IPS DF 4.7 (cell line): ENCODE measurements at regions not wholly inside any gene's neighbourhood (a gene's known extent, or its start where the extent isn't known, plus 50 kb on each side); places are given as distances from the start of the nearest gene placed in this dataset.

Experiments
- DNase-seq: peaks from one replicate; pipeline ENCODE4 v3.0.0-alpha.2; 2013; ENCODE audit warnings: low spot score; ENCODE audit errors: extremely low read depth

DNA sequence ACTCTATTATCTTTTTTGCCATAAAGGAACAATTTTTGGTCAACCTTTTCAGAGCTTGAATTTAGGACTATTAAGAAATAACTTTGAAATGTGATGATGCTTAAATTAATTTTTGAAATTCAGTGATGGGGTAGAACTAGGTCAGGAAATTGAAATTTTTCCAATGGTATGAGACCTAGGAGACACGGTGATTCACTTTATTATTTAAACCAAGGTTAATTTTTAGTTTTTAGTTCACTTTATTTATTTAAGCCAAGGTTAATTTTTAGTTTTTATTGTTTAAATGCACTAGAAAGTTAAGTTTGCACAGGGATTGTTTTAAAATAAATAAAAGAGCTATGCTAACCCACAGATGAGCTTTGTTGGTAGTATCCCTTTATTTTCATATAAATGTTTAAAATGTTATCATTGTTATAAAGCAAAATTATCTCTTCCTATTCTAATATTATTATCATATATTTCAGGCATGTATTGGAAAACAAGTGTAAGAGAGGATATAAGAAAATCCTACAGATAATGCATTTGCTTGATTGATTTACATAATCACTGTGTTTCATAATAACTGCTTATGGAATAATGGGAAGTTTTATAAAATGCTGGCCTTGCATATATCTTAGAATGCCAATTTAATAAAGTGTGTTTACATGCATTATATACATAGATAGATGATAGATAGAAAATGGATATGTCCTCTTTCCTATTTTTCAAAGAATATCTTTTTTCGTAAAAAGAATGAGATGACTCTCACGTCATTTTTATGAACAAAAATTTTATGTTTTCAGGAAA lies 163.6 kb downstream of the HGF start:
- no peak for DNase-seq

DNA sequence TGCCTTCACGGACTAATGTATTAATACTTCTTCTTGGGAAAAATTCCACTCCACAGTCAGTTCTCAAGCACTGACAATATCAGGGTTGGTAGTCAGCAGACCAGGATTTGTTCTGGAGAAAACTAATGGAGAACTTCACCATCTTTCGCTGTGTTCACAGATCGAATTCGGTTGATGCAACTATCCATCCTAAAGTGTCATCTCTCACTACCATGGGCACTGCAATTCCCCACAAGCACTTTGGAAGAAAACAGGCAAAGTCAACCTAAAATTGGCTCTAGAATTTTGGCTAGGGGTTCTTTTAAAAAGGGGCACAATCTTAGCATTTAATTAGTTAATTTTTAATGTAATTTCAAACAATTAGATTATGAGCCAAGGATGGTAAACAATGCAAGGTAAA lies 164.4 kb downstream of the HGF start:
- DNase-seq = no peak

DNA sequence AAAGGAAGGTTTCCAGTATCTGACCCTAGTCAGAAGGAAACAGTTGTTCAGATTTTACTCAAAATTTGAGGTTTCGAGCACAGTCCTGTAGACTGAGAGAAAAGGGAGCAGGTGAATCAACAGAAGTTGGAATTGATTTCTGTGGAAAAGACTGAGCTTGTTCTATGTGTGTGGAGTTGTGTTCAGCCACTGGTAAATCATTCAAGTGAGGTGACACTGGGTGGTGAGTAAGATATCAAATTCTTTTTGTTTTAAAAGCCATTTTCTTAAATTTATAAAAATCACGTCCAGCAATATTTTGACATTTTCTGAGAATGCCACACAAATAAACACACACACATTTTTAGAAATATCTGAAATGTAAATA lies 165.1 kb downstream of the HGF start:
- no peak for DNase-seq

DNA sequence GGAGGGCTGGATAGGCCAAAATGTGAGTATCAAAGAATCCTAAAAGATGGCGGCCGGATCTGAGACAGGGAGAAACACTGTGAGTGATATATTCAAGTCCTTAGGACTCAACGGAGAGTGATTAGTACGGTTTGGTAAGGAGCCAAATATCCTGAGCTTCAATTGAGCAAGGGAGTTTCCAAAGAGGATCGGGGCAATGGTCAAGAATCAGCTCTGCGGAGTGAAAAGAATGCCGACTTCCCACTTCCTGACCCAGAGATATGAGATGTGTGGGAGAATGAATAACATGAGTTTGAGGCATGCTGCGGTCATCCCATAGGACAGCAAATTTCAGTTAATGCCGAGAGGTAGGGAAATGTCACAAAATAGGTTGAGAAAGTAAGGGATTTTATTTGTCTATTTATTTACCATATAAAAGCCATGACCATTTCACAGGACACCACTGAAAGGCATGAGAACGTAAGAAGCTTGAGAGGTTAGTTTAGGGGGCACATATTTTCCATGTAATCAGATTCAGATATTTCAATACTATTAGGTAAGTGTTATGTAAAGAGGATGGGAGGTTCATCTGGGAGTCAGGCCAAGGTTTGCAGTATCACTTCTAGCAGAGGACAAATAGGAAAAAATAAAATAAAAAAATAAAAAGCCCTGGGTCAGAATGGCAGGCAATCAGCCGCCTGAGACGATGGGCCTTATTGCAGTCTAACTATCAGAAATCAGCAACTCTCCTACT lies 165.6 kb downstream of the HGF start:
- DNase-seq = no peak

DNA sequence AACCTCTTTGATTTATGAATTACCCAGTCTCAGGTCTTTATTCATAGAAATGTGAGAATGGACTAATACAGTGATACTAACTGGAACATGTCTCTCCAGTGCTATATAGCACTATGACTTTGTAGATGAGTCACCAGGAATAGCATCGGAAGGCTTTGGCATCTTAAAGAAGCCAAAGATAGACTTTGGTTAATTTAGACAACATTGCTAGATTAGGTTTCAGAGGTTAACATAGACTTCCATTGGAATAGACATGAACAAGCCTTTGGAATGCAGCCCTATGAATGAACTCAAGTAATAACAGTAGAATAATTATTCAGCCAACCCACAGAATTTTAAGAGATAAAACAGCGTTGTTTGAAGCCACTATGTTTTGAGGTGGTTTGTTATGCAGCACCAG lies 169.2 kb downstream of the HGF start:
- DNase-seq = no peak

DNA sequence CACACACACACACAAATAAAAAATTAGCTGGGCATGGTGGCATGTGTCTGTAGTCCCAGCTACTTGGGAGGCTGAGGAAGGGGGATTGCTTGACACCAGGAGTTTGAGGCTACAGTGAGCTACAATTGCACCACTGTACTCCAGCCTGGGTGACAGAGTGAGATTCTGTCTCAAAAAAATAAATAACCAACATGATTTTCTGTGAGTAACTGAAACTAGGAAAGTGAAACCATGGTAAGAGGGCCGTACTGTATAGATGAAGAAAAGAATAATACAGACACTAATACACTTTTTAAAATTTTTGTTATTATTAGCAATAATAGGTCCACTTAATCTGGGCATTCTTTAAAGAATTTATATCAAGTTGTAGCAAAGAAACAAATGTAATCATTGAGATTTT lies 170.9 kb downstream of the HGF start:
- DNase-seq = no peak

DNA sequence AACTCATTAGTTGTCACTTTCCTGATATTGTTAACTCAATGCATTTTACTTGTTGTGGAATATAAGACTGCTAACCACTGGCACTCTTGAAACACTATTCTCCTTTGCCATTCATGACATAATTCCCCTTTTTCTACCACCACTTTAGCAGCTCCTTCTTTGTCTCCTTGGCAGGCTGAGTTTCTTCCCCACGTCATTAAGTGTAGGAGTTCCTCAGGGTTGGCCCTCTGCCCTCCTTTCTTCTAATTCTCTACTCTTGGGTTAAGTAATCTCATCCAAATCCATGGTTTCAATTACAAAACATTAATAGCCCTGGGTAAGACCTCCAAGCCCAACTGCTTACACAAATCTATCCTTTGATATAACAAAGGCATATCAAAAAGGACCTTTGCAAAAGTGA lies 175.1 kb downstream of the HGF start:
- DNase-seq = no peak

DNA sequence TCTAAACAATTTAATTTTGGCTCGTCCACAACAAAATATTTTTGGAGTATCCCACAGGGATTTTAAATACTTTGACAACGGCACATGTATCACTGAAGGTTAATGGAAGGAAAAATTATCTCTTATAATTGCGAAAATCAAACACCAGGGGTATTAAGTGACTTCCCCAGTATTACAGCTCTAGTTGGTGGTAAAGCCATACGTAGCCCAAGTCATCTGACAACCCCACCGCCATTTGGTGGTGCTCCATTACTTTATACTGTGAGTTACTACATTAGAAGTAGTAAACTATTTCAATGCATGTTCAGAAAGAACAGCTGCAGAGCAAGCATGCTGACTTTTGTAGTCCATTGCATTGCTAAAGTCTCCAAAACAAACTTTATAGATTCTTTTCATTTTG lies 179.7 kb downstream of the HGF start:
- DNase-seq = no peak

DNA sequence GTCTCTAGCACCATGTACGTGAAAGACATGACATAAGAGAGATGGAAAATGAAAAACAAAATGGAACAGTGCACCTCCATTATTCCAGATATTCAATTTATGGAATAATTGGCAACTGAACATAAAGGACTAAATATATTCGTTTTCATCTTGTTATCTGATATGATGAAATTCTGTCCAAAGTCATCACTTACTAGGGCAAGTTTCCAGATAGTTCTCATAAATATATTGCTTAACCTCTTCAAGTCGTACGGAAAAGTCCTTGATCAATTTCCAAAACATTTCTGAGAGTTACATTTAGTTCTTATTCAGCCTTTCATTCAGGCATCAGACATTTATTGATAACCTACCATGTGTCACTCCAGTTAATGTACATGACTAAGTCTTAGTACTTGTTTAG lies 185.2 kb downstream of the HGF start:
- DNase-seq = no peak

DNA sequence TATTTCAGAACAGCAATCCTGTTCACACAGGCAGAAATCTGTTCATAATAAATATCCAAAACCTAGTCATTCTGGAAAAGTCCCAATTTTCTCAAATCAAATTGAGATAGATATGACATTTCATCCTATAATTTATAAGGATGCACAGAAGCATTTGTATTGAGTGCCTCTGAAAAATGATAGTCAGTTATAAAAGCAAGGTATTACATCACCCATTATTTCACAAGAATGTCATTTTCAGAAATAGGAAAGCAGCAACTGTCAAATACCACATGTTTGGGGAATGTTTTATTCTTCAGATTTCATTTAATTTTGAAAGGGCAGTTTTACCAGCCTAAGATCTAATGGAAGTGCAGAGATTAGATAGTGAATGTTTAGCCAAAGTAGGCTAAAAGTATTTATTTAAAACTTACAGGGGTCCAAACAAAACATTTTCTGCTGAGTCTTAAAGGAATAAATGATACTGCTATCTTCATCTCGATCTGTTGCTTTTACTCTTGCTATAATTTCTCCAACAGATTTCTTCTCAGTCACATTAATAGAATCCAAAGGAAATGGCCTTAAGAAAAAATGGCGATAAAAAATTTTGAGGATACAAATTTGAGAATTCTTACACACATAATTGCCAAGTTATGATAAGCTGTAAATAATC lies 185.8 kb downstream of the HGF start:
- DNase-seq = no peak

DNA sequence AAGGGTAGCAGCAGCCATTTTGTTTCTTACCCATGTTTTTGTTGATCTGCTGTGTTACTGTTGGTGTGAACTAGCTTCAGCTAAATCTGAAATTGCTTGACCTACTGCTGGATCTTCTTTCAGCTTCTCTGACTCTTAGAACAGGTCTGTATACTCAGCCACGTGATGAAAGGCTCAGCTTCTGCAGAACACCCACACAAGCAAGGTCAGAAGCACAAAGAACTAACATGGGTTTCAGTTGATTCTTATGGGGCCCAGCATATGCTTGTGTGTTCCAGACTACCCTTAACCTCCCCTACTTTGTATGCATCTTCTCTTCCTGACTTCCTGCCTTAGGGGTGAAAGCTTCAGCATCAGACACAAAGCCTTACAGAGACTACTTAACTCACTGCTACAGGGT lies 186.8 kb downstream of the HGF start:
- DNase-seq = no peak

DNA sequence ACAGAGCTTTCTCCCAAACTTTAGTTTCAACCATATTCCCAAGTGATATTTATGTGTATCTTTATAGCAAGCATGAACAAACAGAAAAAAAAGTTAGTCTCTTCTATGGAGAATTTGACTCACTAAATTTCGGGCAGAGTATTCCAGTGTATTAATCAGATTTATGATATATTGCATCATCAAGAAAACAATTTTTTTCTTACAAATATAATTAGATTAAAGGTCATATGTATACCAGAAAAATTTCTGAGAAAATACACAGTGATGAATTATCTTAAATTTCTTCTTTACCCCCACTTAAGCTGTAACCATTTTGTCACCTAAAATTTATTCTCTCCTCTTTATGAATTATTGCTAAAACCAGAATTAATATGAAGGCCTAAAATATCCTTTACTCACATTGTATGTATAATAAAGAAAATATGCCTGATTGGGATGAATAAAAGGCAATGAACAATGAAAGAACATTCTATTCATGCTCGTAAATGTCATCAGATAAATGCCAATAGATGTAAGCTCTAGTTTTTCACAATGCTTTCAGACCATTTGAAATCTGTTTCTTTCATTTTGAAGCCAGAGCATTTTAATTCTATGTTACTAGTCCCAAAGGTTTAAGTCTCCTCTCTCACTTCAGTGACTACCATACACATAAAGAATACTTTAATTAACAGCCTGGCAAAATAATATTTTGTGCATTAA lies 192.1 kb downstream of the HGF start:
- DNase-seq = no peak

DNA sequence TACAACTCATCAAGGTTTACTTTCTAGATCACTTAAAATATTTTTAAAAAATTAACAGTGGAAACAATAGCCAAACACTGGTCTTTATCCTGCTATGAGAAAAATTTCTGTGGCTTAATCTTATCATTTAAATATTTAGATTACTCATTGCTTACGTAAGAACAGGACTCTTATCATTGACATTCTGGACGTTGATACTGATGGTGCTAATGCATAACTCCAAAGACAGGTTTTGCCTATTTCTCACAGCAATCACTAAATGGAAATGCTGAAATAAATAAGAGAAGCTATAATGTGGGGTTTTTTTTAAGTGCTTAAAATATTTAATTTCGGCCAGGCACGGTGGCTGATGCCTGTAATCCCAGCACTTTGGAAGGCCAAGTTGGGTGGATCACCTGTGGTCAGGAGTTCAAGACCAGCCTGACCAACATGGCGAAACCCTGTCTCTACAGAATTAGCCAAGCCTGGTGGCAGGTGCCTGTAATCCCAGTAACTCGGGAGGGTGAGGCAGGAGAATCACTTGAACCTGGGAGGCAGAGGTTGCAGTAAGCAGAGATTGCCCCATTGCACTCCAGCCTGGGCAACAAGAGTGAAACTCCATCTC lies 195.0 kb downstream of the HGF start:
- DNase-seq = no peak

DNA sequence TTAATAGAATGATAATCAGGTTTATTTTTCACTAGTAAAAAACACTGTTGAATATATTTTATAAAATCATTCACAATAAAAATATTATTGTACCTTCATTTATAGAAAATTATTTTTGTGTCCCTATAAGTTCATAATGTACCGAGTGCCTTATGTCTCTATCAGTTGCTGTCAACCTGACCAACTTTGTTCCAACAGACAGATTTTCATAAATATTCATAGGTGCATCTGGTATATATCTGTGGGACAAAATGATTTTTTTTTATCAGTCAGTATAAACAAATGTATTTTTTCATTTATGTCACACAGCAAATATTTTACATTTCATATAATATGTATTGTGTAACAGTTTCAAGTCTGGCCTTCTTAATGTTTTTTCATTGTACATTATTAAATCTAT lies 195.9 kb downstream of the HGF start:
- DNase-seq = no peak

DNA sequence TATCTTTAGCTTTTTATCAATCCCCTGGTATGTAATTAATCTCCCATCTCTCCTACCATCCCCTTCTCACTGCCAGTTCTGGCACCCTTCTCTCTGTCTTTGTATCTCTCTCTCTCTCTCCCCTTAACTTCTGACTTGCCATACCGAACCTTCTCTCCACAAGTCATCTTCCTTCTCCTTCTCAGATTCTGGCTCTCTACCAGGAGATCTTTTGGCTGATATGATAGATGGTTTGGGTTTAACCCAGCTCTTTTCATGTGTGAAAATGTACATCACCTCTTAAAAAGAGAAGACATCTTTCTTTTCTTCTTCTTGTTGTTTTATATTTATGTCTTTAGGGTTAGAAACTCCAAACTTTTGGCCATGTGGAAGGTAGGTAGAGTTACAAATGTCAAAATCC lies 196.7 kb downstream of the HGF start:
- DNase-seq = no peak

DNA sequence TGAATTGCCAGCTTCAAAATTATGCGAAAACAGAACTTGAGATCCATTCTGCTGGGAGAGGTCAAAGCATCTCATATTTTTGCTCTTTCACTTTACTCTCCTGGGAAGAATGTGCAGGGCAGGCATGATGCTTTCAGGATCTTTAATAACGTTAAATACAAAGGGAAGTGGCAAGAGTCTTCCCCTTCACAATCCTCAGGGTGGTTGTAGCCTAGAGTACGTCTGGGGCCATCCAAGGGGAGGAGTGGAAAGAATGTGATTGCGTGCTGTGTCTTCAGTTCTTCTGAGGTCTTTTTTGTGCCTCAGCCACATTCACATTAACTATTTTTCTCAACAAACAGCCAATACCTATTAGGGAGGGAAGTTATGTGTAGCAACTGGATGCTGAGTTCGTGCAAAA lies 207.3 kb downstream of the HGF start:
- DNase-seq = no peak

DNA sequence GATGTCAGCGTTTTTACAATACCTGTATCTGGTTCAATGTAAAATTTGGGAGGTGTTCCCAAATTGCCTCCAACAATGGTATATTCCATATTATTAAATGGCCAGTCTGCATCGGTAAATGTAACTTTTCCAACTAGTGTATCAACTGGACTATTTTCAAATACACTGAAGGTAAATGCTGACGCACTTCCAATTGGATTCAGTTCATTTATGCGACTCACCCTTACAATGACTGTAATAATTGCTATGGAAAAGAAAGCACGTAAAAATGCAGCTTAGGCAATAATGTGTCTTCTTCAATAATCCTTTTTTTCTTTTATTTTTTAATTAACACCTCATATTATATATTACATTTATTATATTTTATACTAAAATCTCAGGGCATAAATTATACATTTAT lies 209.1 kb downstream of the HGF start:
- no peak for DNase-seq

DNA sequence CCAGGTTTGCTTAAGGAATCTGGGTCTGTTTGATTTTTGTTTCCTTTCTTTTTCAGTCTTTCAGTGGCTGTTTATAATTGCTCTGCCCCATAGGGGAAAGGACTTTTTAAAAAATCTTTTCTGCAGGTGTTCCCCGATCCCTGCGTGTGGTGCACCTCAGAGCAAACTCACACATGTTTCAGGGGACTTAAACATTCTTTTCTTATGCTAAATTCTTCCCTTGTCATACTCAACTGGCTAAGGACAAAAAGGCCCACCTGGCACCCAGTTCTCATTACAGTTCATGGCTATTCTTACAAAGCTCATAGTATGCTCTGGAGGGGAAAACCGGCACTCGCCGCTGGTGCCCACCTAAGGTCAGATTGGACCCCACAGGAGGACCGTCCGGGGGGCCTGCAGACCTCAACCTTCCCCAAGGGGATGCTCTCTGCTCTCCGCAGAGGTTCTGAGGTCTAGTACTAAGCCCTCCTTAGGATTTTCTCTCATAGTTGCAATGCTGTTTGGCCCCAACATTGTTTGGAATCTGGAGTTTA lies 220.3 kb downstream of the HGF start:
- DNase-seq = no peak

DNA sequence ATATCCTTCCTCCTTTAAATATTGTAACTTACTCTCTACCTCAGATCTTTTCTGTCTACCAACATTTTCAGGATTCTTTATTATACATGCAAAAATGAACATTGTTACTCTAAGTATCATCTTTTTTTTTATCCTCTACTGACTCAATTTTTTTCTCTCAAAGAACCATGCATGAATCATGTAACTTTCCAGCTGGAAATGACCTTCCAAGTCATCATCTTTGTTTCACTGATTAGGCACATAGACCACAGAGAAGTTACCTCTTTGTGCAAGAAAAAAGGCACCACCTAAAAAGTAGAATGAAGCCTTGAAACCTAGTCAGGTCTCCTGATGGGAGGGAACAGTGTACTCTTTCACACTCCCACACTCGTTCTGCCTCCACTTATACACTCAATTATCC lies 234.9 kb downstream of the HGF start:
- no peak for DNase-seq

DNA sequence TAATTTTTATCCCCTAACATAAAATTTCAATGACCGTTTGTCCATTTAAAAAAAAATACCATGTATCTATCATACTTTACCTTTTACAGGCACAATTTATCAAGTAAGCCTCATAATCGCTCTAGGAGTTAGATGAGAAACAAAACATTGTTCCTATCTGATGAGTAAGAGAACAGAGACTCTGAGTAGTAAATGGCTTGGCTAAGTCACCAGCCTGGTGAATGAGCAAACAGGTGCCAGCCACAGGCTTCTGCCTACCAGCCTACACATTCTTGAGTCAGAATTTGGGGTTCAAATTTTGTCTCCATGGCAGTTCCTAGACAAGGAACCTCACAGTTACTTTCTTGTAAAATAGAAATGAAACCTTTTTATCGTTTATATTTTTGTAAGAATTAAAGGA lies 235.4 kb downstream of the HGF start:
- no peak for DNase-seq

DNA sequence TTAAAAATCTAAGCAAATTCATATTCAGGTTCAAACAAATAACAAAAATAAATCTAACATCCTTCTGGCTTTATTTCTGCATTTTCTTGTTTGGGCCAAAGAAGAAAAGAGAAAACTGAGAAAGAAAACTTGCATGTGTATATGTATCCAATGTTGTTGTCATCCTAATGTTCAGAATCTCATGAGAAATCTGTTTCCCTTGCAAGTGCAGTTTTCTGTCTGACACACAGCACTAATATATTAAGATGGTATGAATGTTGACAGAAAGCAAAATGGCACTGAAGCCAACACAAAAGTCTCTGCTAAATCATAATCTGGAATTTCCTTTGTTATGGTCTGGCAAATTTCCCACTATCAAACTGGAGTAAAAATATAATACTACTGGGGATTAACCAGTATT lies 235.9 kb downstream of the HGF start:
- no peak for DNase-seq
